ENCODE measurements at regions not wholly inside any gene's neighbourhood (a gene's known extent, or its start where the extent isn't known, plus 50 kb on each side); places are given as distances from the start of the nearest gene placed in this dataset.
A peak's percentile ranks its signal among the peaks of the same experiment; 100 is the strongest.

DNA sequence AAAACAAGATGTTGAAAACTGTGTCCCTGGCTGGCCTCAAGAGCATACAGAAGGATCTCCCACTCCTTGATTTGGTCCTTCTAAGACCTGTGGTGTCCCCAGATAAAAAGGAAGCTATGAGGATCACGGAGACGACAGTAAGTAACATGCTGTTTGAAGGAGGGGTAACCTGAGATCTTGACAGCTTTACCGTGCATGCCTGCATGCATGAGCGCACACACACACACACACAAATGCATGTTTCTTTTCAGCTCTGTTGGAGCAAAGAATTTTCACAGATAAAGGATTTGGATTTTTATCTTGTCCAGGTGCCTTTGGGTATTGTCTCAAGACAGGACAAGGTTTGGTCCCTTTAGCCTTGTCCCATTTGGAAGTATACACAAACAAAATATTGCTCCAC, 411.6 kb upstream of the CCDC196 start:
- H3K36me3 Mint-ChIP-seq (ENCODE audit: low read depth): no peaks in the 10 kb centered on the region
- H3K27me3 ChIP-seq (ENCODE audit: insufficient read depth): no peaks in the 10 kb centered on the region
- H3K4me1 ChIP-seq (ENCODE audit: insufficient read depth): no peaks in the 10 kb centered on the region
- H3K27ac Mint-ChIP-seq: no peak overlapping the region
- H3K4me3 ChIP-seq: no peak overlapping the region
- peak overlapping the region; percentile 63; the same call in 1 of the 2 replicates for H2AFZ ChIP-seq
- H3K79me2 ChIP-seq (replicated peaks; ENCODE audit: insufficient read depth): no peaks in the 10 kb centered on the region
- no peak overlapping the region for H3K4me2 ChIP-seq
- TF ChIP-seq STAT1 (IDR thresholded peaks at IDR 0.05; ENCODE audit: unreplicated experiment): no peak
- TF ChIP-seq, protein P1, sequence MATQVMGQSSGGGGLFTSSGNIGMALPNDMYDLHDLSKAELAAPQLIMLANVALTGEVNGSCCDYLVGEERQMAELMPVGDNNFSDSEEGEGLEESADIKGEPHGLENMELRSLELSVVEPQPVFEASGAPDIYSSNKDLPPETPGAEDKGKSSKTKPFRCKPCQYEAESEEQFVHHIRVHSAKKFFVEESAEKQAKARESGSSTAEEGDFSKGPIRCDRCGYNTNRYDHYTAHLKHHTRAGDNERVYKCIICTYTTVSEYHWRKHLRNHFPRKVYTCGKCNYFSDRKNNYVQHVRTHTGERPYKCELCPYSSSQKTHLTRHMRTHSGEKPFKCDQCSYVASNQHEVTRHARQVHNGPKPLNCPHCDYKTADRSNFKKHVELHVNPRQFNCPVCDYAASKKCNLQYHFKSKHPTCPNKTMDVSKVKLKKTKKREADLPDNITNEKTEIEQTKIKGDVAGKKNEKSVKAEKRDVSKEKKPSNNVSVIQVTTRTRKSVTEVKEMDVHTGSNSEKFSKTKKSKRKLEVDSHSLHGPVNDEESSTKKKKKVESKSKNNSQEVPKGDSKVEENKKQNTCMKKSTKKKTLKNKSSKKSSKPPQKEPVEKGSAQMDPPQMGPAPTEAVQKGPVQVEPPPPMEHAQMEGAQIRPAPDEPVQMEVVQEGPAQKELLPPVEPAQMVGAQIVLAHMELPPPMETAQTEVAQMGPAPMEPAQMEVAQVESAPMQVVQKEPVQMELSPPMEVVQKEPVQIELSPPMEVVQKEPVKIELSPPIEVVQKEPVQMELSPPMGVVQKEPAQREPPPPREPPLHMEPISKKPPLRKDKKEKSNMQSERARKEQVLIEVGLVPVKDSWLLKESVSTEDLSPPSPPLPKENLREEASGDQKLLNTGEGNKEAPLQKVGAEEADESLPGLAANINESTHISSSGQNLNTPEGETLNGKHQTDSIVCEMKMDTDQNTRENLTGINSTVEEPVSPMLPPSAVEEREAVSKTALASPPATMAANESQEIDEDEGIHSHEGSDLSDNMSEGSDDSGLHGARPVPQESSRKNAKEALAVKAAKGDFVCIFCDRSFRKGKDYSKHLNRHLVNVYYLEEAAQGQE (IDR thresholded peaks at IDR 0.05; ENCODE audit: unreplicated experiment): no peak
- no peak for TF ChIP-seq CREB1 (CRISPR knock-in tag; IDR thresholded peaks at IDR 0.05; ENCODE audit: low read depth)
- TF ChIP-seq, protein P2, sequence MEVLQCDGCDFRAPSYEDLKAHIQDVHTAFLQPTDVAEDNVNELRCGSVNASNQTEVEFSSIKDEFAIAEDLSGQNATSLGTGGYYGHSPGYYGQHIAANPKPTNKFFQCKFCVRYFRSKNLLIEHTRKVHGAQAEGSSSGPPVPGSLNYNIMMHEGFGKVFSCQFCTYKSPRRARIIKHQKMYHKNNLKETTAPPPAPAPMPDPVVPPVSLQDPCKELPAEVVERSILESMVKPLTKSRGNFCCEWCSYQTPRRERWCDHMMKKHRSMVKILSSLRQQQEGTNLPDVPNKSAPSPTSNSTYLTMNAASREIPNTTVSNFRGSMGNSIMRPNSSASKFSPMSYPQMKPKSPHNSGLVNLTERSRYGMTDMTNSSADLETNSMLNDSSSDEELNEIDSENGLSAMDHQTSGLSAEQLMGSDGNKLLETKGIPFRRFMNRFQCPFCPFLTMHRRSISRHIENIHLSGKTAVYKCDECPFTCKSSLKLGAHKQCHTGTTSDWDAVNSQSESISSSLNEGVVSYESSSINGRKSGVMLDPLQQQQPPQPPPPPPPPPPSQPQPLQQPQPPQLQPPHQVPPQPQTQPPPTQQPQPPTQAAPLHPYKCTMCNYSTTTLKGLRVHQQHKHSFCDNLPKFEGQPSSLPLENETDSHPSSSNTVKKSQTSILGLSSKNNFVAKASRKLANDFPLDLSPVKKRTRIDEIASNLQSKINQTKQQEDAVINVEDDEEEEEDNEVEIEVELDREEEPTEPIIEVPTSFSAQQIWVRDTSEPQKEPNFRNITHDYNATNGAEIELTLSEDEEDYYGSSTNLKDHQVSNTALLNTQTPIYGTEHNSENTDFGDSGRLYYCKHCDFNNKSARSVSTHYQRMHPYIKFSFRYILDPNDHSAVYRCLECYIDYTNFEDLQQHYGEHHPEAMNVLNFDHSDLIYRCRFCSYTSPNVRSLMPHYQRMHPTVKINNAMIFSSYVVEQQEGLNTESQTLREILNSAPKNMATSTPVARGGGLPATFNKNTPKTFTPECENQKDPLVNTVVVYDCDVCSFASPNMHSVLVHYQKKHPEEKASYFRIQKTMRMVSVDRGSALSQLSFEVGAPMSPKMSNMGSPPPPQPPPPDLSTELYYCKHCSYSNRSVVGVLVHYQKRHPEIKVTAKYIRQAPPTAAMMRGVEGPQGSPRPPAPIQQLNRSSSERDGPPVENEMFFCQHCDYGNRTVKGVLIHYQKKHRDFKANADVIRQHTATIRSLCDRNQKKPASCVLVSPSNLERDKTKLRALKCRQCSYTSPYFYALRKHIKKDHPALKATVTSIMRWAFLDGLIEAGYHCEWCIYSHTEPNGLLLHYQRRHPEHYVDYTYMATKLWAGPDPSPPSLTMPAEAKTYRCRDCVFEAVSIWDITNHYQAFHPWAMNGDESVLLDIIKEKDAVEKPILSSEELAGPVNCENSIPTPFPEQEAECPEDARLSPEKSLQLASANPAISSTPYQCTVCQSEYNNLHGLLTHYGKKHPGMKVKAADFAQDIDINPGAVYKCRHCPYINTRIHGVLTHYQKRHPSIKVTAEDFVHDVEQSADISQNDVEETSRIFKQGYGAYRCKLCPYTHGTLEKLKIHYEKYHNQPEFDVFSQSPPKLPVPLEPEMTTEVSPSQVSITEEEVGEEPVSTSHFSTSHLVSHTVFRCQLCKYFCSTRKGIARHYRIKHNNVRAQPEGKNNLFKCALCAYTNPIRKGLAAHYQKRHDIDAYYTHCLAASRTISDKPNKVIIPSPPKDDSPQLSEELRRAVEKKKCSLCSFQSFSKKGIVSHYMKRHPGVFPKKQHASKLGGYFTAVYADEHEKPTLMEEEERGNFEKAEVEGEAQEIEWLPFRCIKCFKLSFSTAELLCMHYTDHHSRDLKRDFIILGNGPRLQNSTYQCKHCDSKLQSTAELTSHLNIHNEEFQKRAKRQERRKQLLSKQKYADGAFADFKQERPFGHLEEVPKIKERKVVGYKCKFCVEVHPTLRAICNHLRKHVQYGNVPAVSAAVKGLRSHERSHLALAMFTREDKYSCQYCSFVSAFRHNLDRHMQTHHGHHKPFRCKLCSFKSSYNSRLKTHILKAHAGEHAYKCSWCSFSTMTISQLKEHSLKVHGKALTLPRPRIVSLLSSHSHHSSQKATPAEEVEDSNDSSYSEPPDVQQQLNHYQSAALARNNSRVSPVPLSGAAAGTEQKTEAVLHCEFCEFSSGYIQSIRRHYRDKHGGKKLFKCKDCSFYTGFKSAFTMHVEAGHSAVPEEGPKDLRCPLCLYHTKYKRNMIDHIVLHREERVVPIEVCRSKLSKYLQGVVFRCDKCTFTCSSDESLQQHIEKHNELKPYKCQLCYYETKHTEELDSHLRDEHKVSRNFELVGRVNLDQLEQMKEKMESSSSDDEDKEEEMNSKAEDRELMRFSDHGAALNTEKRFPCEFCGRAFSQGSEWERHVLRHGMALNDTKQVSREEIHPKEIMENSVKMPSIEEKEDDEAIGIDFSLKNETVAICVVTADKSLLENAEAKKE (CRISPR knock-in tag; IDR thresholded peaks at IDR 0.05): no peak
- no peak for TF ChIP-seq NANOG (IDR thresholded peaks at IDR 0.05; ENCODE audit: borderline replicate concordance)
- no peaks in the 10 kb centered on the region for H3K27me3 Mint-ChIP-seq (ENCODE audit: insufficient read depth, low read depth, poor library complexity)
- ATAC-seq (no peak), DNase-seq (ENCODE audit: low spot score) (no peak)
- H3K36me3 ChIP-seq (ENCODE audit: insufficient read depth): no peaks in the 10 kb centered on the region
- 0 out of 2 replicates have a peak, but pooled peaks cover 2% of the 10 kb centered on the region for H3K9me2 ChIP-seq (ENCODE audit: insufficient read depth)
- H3K4me1 Mint-ChIP-seq: peaks cover 5% of the 10 kb centered on the region
- no peak overlapping the region for H3K4me3 Mint-ChIP-seq
- H3F3A ChIP-seq (replicated peaks; ENCODE audit: low read depth): no peaks in the 10 kb centered on the region
- H3K27ac ChIP-seq (ENCODE audit: low read depth): no peak overlapping the region
- no peaks in the 10 kb centered on the region for H3K9me3 Mint-ChIP-seq
- no peaks in the 10 kb centered on the region for H4K20me1 ChIP-seq (replicated peaks; ENCODE audit: insufficient read depth)
